H9 (cell line): ENCODE measurements at regions not wholly inside any gene's neighbourhood (a gene's known extent, or its start where the extent isn't known, plus 50 kb on each side); places are given as distances from the start of the nearest gene placed in this dataset.

Source experiments
- DNase-seq: peaks from one replicate; pipeline ENCODE4 v3.0.0-alpha.2; 2017
- H2AFZ ChIP-seq: one replicate; pipeline ENCODE4 v1.6.1; 2013; ENCODE audit warnings: mild to moderate bottlenecking, low read length, control low read depth, moderate library complexity
- H2AK5ac ChIP-seq: 2 replicates; pipeline ENCODE4 v1.6.1; 2013; ENCODE audit warnings: low read length, control low read depth, mixed read lengths; ENCODE audit not compliant: insufficient read length
- H2BK120ac ChIP-seq: one replicate; pipeline ENCODE4 v1.6.1; 2013; ENCODE audit warnings: low read depth, mild to moderate bottlenecking, low read length, control low read depth, inconsistent platforms; ENCODE audit not compliant: poor library complexity, severe bottlenecking
- H2BK12ac ChIP-seq: 2 replicates; pipeline ENCODE4 v1.6.1; 2013; ENCODE audit warnings: low read length, control low read depth, mixed read lengths, low read depth; ENCODE audit not compliant: insufficient read length
- H2BK15ac ChIP-seq: 2 replicates; pipeline ENCODE4 v1.6.1; 2013; ENCODE audit warnings: low read depth, low read length, control low read depth
- H2BK20ac ChIP-seq: one replicate; pipeline ENCODE4 v1.6.1; 2013; ENCODE audit warnings: low read depth, mild to moderate bottlenecking, low read length, control low read depth, inconsistent platforms; ENCODE audit not compliant: poor library complexity, severe bottlenecking
- H2BK5ac ChIP-seq: 2 replicates; pipeline ENCODE4 v1.6.1; 2013; ENCODE audit warnings: low read length, control low read depth, mixed read lengths; ENCODE audit not compliant: insufficient read length
- H3K14ac ChIP-seq: 2 replicates; pipeline ENCODE4 v1.6.1; 2013; ENCODE audit warnings: low read length, control low read depth; ENCODE audit not compliant: insufficient read depth
- H3K18ac ChIP-seq: 2 replicates; pipeline ENCODE4 v1.6.1; 2013; ENCODE audit warnings: low read depth, mild to moderate bottlenecking, mixed read lengths, low read length, control low read depth; ENCODE audit not compliant: insufficient read length
- H3K23ac ChIP-seq: 2 replicates; pipeline ENCODE4 v1.6.1; 2013; ENCODE audit warnings: low read length, control low read depth, mixed read lengths, low read depth; ENCODE audit not compliant: insufficient read length
- H3K23me2 ChIP-seq: 2 replicates; pipeline ENCODE4 v1.6.1; 2013; ENCODE audit warnings: low read depth, mild to moderate bottlenecking, mixed read lengths, low read length, control low read depth; ENCODE audit not compliant: insufficient read length, poor library complexity, severe bottlenecking
- H3K27ac ChIP-seq: 2 replicates; pipeline ENCODE4 v1.5.1; 2013; ENCODE audit warnings: low read length, control low read depth, mixed read lengths, low read depth; ENCODE audit not compliant: insufficient read length
- H3K27me3 ChIP-seq: 2 replicates; pipeline ENCODE4 v1.6.1; 2013; ENCODE audit warnings: low read length, control low read depth, inconsistent platforms; ENCODE audit not compliant: insufficient read depth
- H3K4ac ChIP-seq: 2 replicates; pipeline ENCODE4 v1.6.1; 2013; ENCODE audit warnings: low read depth, mild to moderate bottlenecking, control low read depth, inconsistent platforms, low read length, moderate library complexity
- H3K4me1 ChIP-seq: 2 replicates; pipeline ENCODE4 v1.6.1; 2013; ENCODE audit warnings: low read length, control low read depth, inconsistent platforms; ENCODE audit not compliant: insufficient read depth
- H3K4me2 ChIP-seq: 2 replicates; pipeline ENCODE4 v1.6.1; 2013; ENCODE audit warnings: low read length, control low read depth, mixed read lengths; ENCODE audit not compliant: insufficient read length, insufficient read depth
- H3K56ac ChIP-seq: 2 replicates; pipeline ENCODE4 v1.6.1; 2013; ENCODE audit warnings: low read depth, mild to moderate bottlenecking, mixed read lengths, low read length, control low read depth; ENCODE audit not compliant: insufficient read length
- H3K79me1 ChIP-seq: 2 replicates; pipeline ENCODE4 v1.6.1; 2013; ENCODE audit warnings: low read depth, mild to moderate bottlenecking, moderate library complexity, low read length, control low read depth, inconsistent platforms; ENCODE audit not compliant: insufficient read depth, poor library complexity, severe bottlenecking
- H3K79me2 ChIP-seq: 2 replicates; pipeline ENCODE4 v1.6.1; 2013; ENCODE audit warnings: low read length, control low read depth, inconsistent platforms; ENCODE audit not compliant: insufficient read depth
- H3K9ac ChIP-seq: 2 replicates; pipeline ENCODE4 v1.6.1; 2013; ENCODE audit warnings: low read length, control low read depth, mixed read lengths; ENCODE audit not compliant: insufficient read length; ENCODE audit errors: extremely low read depth
- H3K9me3 ChIP-seq: one replicate; pipeline ENCODE4 v1.6.1; 2013; ENCODE audit warnings: low read depth, low read length, inconsistent platforms; ENCODE audit not compliant: control insufficient read depth
- H3T11ph ChIP-seq: one replicate; pipeline ENCODE4 v1.6.1; 2013; ENCODE audit warnings: mild to moderate bottlenecking, low read length, control low read depth, inconsistent platforms
- H4K20me1 ChIP-seq: one replicate; pipeline ENCODE4 v1.6.1; 2013; ENCODE audit not compliant: control insufficient read depth, insufficient read length, insufficient read depth
- H4K5ac ChIP-seq: 2 replicates; pipeline ENCODE4 v1.6.1; 2013; ENCODE audit warnings: low read depth, mild to moderate bottlenecking, mixed read lengths, low read length, control low read depth; ENCODE audit not compliant: insufficient read length
- H4K8ac ChIP-seq: replicated peaks from 2 replicates; pipeline ENCODE4 v1.6.1; 2013; ENCODE audit warnings: low read length, control low read depth, mixed read lengths, low read depth; ENCODE audit not compliant: insufficient read length
- H4K91ac ChIP-seq: 2 replicates; pipeline ENCODE4 v1.6.1; 2013; ENCODE audit warnings: low read depth, mild to moderate bottlenecking, moderate library complexity, mixed read lengths, low read length, control low read depth; ENCODE audit not compliant: insufficient read length
- H3K27ac Mint-ChIP-seq, 3 experiments: 2 replicates in 2 of 3; 3 replicates in 1 of 3; pipeline ENCODE4 v1.8.0; 2020 to 2021; ENCODE audit warnings: mixed read lengths in 3 of 3, mild to moderate bottlenecking in 1 of 3, moderate library complexity in 1 of 3
- H3K27me3 Mint-ChIP-seq: 2 replicates; pipeline ENCODE4 v1.8.0; 2021; ENCODE audit warnings: low read depth, mild to moderate bottlenecking, moderate library complexity, mixed read lengths
- H3K36me3 Mint-ChIP-seq, 3 experiments: 2 replicates in 2 of 3; 3 replicates in 1 of 3; pipeline ENCODE4 v1.8.0; 2020 to 2021; ENCODE audit warnings: low read depth in 3 of 3, mixed read lengths in 3 of 3; ENCODE audit not compliant: insufficient read depth in 1 of 3
- H3K4me1 Mint-ChIP-seq, 2 experiments: 2 replicates each; pipeline ENCODE4 v1.8.0; 2020; ENCODE audit warnings: mixed read lengths in 2 of 2
- H3K4me3 Mint-ChIP-seq, 2 experiments: 2 replicates in 1 of 2; 3 replicates in 1 of 2; pipeline ENCODE4 v1.8.0; 2020 to 2021; ENCODE audit warnings: mild to moderate bottlenecking in 2 of 2, mixed read lengths in 2 of 2, moderate library complexity in 1 of 2
- H3K9me3 Mint-ChIP-seq, 2 experiments: 2 replicates in 1 of 2; 3 replicates in 1 of 2; pipeline ENCODE4 v1.8.0; 2020; ENCODE audit warnings: mild to moderate bottlenecking in 2 of 2, mixed read lengths in 2 of 2, moderate library complexity in 1 of 2
- WGBS: extraction: QIAGEN DNeasy Blood & Tissue Kit; methylation state at CpG from one replicate; pipeline ENCODE4 v1.1.7; 2013; ENCODE audit warnings: missing lambda C conversion rate, low lambda C conversion rate, mixed read lengths; ENCODE audit not compliant: insufficient read length; ENCODE audit errors: extremely low coverage; 5-methylcytosine and 5-hydroxymethylcytosine counted together
- TF ChIP-seq, protein P1 (sequence below): fragments of 200-600 bp; sonication (generic); conservative IDR thresholded peaks from 3 replicates; pipeline ENCODE4 v1.8.0; 2021; ENCODE audit warnings: antibody characterized with exemption, mild to moderate bottlenecking

DNA sequence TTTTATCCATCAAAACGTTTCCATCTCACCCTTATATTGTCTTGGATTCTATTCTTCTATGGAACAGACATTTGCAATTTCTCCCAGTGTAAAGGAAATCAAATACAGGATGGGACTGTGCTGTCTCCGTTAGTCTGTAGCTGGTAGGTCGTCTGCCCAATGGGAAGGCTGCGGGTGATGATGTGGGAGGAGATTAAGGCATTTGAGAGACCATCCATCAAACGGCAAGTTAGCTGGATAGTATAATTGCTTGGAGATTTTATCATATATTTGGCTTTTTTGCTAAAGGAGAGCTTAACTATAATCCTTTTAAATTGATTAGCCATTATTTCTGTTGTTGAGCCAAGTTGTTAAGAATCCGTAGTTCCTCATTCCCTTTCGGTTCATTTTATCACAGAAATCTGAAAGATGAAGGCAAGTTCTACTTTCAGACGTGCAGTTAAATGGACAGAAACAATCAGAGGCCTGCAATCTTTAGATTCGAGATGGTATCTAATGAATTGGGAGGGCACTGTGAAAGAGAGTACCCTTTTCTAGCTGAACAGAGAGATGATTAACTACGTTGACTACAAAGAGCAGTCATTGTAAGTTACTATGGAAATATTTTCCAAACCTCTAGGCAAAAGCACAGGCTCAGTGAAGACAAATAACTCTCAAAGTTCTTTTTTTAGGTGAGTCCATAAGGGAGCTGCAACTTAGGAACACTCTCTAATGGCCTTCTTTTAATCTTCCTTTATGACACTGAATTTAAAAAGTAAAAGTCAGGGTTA is 253.3 kb upstream of the KIAA1217 start:
- Mint-ChIP-seq H3K9me3 (peaks cover 0 to 3% of the 10 kb centered on the region in 2 experiments; a peak in 3 of 5 replicates), H3K4me1 (peaks cover 3% of the 10 kb centered on the region in 2 experiments; a peak in 2 of 4 replicates), H3K27me3 (no peaks in the 10 kb centered on the region; the same call in 1 of the 2 replicates), H3K27ac (no peak overlapping the region), H3K4me3 (no peak overlapping the region), H3K36me3 (peaks cover 0 to 2% (median 0%) of the 10 kb centered on the region in 3 experiments; a peak in 2 of 7 replicates)
- Histone ChIP-seq H3K18ac (no peak overlapping the region), H3K4ac (no peak overlapping the region), H3K23me2 (no peaks in the 10 kb centered on the region), H3K27ac (no peak overlapping the region), H2AFZ (no peak overlapping the region), H3K9ac (no peak overlapping the region), H3K79me2 (no peaks in the 10 kb centered on the region), H2BK15ac (no peak overlapping the region), H3K79me1 (no peaks in the 10 kb centered on the region), H3K56ac (no peak overlapping the region), H4K20me1 (no peaks in the 10 kb centered on the region), H2AK5ac (no peak overlapping the region), H4K8ac (no peak overlapping the region), H3K4me2 (no peak overlapping the region), H2BK5ac (no peak overlapping the region), H3K9me3 (no peaks in the 10 kb centered on the region), H4K5ac (no peak overlapping the region), H3K23ac (no peak overlapping the region), H4K91ac (no peak overlapping the region), H2BK12ac (no peak overlapping the region), H3K27me3 (no peaks in the 10 kb centered on the region), H2BK20ac (no peak overlapping the region), H3K4me1 (no peaks in the 10 kb centered on the region), H3T11ph (no peak overlapping the region), H3K14ac (no peak overlapping the region), H2BK120ac (no peak overlapping the region)
- no CpG with 5 or more reads among the region's 10 CpGs for WGBS
- DNase-seq, result no peak
- TF ChIP-seq, protein P1, sequence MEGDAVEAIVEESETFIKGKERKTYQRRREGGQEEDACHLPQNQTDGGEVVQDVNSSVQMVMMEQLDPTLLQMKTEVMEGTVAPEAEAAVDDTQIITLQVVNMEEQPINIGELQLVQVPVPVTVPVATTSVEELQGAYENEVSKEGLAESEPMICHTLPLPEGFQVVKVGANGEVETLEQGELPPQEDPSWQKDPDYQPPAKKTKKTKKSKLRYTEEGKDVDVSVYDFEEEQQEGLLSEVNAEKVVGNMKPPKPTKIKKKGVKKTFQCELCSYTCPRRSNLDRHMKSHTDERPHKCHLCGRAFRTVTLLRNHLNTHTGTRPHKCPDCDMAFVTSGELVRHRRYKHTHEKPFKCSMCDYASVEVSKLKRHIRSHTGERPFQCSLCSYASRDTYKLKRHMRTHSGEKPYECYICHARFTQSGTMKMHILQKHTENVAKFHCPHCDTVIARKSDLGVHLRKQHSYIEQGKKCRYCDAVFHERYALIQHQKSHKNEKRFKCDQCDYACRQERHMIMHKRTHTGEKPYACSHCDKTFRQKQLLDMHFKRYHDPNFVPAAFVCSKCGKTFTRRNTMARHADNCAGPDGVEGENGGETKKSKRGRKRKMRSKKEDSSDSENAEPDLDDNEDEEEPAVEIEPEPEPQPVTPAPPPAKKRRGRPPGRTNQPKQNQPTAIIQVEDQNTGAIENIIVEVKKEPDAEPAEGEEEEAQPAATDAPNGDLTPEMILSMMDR, result no peak
